GM12891 (cell line): ENCODE measurements at regions not wholly inside any gene's neighbourhood (a gene's known extent, or its start where the extent isn't known, plus 50 kb on each side); places are given as distances from the start of the nearest gene placed in this dataset.

Experiments
- PAX5 ChIP-seq: IDR thresholded peaks from 2 replicates; pipeline ENCODE4 v1.6.1; 2011; ENCODE audit warnings: low read length, moderate library complexity, mild to moderate bottlenecking; ENCODE audit not compliant: insufficient read depth, severe bottlenecking
- POLR2A ChIP-seq: IDR thresholded peaks from 2 replicates; pipeline ENCODE4 v1.6.1; 2011; ENCODE audit warnings: low read depth, low read length, control low read depth
- POLR2AphosphoS5 ChIP-seq: IDR thresholded peaks from 2 replicates; pipeline ENCODE4 v1.6.1; 2011; ENCODE audit warnings: low read depth, low read length, control low read depth
- POU2F2 ChIP-seq: IDR thresholded peaks from 2 replicates; pipeline ENCODE4 v1.6.1; 2011; ENCODE audit warnings: low read depth, mild to moderate bottlenecking, control low read depth, low read length, moderate library complexity
- SPI1 ChIP-seq: IDR thresholded peaks from 2 replicates; pipeline ENCODE4 v1.6.1; 2011; ENCODE audit warnings: low read depth, low read length, control low read depth
- TAF1 ChIP-seq: IDR thresholded peaks from 2 replicates; pipeline ENCODE4 v1.6.1; 2011; ENCODE audit warnings: low read depth, low read length, control low read depth

DNA sequence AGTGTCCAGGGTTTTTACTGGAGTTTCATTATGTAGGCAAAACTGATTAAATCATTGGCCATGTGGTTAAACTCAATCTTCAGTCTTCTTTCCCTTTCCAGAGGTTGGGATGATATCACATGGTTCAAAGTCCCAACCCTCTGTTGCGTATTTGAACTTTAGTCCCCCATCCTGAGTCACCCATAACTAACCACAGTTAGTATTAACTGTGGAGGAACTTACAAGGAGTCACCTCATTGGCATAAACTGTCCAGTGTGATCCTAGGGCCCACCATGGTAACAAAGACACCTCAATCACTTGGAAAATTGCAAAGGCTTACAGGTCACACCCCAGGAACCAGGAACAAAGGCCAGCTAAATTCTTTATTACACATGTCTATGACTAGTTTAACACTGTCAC is 188.5 kb downstream of the COX7C start:
- TF ChIP-seq POLR2A: no peak
- no peak for TF ChIP-seq POLR2AphosphoS5
- no peak for TF ChIP-seq POU2F2
- TF ChIP-seq TAF1: no peak
- TF ChIP-seq PAX5: no peak
- no peak for TF ChIP-seq SPI1
